HG03520 (cell line): ENCODE measurements at regions not wholly inside any gene's neighbourhood (a gene's known extent, or its start where the extent isn't known, plus 50 kb on each side); places are given as distances from the start of the nearest gene placed in this dataset.
A peak's percentile ranks its signal among the peaks of the same experiment; 100 is the strongest.
"Not testable (repeated sequence)": the region's sequence is repeated elsewhere in the genome, so short reads cannot be mapped to it uniquely, and the experiment has no call there.

ENCODE experiments used
- ATAC-seq: cut with Tn5 transposase; IDR thresholded peaks from one replicate; pipeline ENCODE4 v1.9.1; 2021; ENCODE audit warnings: mild to moderate bottlenecking, moderate library complexity; ENCODE audit not compliant: unreplicated experiment

DNA sequence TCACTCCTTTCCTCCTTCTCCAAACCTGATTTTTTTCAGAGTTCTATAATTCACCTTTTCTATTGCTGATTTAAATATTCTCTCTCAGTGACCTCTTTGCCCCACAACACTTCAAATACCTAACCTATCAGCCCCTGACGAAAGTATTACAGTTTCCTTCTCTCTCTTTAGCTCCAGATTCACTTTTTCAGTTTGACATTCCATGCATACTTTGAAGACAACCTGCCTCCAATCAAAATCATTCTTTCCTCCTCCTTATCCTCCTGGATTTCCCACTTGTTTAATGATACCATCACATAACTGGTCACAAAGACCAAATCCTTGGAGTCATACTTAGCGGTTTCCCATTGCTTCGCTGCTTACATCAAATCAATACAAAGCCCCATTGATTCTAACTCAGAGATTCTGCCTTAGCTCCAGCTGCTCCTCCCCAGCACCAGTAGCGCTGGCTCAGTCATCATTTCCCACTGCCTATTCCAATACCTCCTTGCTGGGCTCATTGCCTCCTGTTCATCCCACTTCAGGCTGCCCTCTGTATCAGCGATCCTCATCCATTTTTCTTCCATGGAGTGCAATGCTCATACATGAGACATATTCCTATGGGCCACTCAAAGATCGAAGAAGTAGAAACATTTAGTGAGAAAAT, 240.1 kb downstream of the ZNF92 start:
- ATAC-seq = not testable (repeated sequence)

- ATAC-seq = not testable (repeated sequence)
Measured at GRCh38 chr7:65616111-65616510, 242.5 kb downstream of the ZNF92 start.

DNA sequence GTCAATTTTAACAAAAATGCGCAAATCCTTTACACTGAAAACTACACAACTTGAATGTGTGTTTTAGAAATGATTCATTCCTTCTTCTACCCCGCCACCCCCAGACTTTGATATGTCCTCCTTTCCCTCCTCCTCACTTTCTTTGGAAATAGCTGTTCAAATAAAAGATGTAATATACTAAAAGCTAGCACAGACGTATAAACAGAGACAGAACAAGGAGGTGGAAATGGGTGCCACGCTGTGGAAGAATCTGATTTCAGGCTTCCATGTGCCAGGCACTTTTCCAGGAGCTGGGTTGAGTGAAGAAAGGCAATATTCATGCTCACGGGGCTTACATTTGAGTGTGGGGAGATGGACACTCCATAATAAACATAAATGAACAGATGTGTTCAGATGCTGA, 246.6 kb downstream of the ZNF92 start:
- ATAC-seq = not testable (repeated sequence)

DNA sequence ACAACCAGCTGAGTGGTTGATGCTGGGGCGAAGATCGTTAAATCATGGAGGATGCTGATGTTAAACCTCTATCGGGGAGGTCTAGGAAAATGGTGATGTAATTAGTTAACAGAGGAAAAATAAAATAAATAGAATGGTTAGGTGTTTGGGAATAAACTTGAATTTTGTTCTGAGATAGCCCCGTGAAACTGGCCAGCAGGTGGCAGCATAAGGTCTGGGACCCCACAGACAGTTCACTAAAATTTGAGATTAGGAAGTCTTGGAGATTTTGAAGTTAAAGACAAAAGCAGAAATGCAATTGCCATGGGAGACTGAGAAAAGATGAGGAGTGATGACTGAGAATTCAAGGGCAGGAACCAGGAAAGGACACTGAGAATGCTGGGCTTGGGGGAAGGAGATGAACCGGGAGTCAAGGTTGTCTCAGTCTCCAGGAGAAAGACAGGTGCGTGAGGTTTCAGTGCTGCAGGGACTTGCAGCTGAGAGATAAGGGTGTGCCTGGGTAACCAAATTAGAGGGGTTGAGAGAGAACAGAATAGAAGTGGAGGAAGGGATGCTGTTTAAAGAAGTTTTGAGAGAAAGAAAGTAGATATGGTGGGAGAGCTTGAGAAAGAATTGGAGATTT, 248.0 kb downstream of the ZNF92 start:
- ATAC-seq = not testable (repeated sequence)

- not testable (repeated sequence) for ATAC-seq
Measured at GRCh38 chr7:65631236-65631635, 241.6 kb upstream of the VKORC1L1 start.

GRCh38 chr7:65633587-65634404, 239.1 kb upstream of the VKORC1L1 start:
- ATAC-seq = not testable (repeated sequence)

GRCh38 chr7:65638918-65639317, 234.0 kb upstream of the VKORC1L1 start:
- not testable (repeated sequence) for ATAC-seq

DNA sequence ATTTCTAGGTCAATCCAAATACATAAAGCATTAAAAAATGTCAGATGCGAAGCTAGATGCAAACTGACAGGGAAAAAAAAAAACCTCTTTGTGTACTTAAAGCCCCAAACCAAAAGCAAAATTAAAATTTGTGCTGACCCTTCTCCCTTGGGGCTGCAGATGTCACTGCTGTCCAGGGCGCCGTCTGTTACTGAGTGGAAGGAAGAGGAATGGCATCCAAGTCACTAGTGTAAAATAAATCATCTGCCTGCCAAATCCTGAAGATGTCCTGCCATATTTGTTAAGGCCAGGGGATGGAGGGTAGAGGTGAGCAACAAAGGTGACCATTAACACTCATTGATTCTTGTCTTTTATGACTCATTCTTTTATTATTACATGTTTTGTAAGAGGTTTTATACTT, 233.2 kb upstream of the VKORC1L1 start:
- ATAC-seq = peak; percentile 46

DNA sequence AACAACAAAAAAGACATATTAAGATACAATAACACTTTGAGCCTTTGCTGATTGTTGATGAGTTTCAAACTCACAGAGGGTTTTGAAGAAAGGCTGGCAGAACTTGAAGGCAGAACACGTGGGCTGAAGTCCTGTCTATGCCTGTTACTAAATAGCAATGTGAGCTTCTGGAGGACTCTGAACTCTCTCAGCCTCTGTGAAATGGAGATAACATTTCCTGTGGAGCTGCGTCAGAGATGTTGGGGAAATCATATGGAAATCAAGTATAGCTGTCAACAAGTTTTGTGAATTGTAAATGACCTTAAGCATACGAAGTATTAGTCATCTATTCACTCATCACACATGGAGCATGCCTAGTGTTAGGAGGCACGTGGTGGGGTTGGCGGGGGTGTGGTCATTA, 229.4 kb upstream of the VKORC1L1 start:
- not testable (repeated sequence) for ATAC-seq

DNA sequence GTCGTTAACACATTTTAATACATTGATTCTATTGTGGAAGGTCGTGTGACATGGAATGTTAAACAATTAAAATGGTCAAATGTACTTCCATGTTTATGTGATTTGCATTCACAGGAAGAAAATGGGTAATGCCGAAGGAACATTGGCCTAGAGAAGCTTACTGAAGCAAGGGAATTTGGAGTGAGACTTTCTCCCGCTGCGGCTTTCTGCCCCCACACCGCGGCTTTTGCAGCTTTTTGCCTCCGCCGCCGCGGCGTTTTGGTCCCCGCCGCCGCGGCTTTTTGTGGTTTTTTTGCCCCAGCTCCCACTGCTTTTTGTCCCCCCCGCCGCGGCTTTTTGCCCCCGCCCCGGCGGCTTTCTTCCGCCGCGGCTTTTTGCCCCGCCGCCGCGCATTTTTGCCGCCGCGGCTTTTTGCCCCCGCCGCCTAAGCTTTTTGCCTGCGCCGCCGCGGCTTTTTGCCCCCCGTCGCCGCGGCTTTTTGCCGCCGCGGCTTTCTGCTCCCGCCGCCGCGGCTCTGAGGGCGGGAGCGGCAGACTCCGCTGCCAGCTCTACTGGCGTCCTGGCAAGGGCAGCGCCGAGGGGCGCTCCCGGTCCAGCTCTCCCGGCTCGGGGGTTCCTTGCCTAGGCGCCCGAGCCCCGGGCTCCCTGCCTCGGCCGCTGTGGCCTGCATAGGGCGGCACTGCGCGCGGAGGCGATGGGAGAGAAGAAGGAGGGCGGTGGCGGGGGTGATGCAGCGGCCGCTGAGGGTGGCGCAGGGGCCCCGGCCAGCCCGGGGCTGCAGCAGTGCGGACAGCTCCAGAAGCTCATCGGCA, 225.5 kb upstream of the VKORC1L1 start:
- ATAC-seq = not testable (repeated sequence)

GRCh38 chr7:65651174-65651573, 221.7 kb upstream of the VKORC1L1 start:
- ATAC-seq = not testable (repeated sequence)

- not testable (repeated sequence) for ATAC-seq
Measured at GRCh38 chr7:65651826-65652592, 220.9 kb upstream of the VKORC1L1 start.

DNA sequence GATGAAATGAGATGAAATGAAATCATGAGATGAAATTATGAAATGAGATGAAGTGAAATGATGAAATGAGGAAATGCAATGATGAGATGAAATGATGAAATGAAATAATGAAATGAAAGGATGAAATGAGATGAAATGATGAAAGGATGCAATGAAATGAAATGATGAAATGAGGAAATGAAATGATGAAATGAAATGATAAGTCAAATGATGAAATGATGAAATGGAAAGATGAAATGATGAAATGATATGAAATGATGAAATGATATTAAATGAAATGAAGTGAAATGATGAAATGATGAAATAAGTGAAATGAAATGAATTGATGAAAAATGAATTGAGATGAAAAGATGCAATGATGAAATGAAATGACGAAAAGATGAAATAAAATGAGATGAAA, 220.2 kb upstream of the VKORC1L1 start:
- ATAC-seq = not testable (repeated sequence)

- ATAC-seq = not testable (repeated sequence)
Measured at GRCh38 chr7:65656494-65657188, 216.2 kb upstream of the VKORC1L1 start.

GRCh38 chr7:65683362-65683761, 189.5 kb upstream of the VKORC1L1 start:
- ATAC-seq = not testable (repeated sequence)

DNA sequence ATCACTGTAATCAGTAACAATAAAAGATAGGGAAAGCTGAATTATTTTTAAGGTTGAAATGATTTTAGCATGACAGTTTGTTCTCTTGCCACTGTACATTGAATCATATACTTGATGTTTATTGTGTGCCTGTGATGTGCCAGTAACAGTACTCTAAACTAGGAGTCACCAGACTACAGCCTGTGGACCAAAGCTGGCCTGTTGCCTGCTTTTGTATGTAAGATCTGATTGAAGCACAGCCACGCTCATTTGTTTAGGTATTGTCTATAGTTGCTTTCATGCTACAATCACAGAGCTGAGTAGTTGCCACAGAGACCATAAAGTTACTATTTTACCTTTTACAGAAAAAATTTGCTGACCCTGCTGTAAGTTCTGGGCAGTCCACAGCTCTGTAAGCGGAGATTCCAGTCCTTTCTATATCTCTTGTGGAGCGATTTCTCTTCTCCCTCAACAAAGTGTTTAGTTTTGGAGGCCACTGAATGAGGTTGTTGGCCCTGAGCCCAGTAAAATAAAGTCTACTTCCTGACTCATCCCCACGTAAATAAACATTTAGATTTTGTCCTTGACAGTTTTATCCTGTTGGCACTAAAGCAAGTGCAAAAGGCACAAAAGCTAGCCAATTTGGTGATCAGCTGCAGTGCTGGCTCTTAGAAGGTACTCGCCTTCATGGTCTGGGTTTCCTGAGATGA, 173.7 kb upstream of the VKORC1L1 start:
- ATAC-seq = not testable (repeated sequence)

DNA sequence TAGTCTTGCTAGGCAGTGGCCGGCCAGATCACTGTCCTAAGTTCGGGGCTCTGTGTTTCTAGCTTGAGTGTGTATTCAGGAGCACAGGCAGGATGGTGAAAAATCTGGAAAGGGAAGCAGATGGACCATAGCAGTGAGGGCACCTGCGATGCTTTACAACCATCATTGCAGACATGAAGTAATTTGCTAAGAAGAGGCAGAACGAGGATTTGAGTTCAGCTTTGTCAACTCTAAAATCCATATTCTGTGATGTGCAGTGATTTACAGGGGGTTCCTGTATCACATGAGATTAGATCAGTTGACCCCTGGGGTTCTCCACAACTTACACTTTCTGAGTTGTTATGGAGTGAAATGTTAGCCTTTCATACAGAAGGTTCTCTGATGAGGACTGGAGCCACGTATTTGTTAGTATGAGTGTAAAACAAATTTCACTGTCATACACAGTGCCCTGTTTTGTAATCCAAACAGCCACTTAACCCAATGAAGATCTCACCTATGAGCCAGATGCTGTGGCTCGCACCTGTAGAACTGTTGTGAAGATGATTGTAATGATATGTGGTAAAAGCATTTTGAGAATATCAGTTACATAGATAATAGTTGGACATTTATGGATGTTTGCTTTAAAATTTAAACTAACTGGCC, 173.0 kb upstream of the VKORC1L1 start:
- ATAC-seq = not testable (repeated sequence)

- not testable (repeated sequence) for ATAC-seq
Measured at GRCh38 chr7:65719123-65719798, 153.6 kb upstream of the VKORC1L1 start.
